ENCODE measurements at regions not wholly inside any gene's neighbourhood (a gene's known extent, or its start where the extent isn't known, plus 50 kb on each side); places are given as distances from the start of the nearest gene placed in this dataset.

DNA sequence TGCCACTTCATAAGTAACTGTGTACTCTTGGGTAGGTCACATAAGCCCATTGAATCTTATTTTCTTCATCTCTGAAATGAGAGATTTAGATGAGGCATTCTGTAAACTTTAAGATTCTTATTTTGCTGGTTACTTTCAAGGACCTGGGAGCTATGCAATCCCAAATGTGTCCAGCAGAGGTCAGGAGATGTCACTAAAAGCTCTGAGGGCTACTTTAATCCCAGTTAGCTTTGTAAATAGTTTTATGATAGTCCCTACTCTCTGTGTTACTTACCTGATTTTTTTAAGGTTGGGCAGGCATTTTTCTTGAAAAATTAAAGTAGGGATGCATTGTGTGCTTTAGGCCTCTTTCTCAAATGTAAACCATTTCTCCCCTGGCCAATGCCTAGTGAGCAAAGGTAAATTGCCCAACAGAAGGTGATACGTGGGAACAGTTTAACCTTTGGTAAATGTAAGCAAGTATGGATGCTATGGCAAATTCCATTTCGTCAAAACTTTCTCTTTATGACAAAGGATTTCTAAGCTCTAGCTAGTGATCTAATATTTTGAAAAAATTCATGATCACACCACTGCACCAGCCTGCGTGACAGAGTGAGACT lies 57.1 kb upstream of the WSB1 start:
- Histone ChIP-seq H3K4me3 (no peak overlapping the region), H3K27me3 (no peaks in the 10 kb centered on the region), H3K9me3 (no peaks in the 10 kb centered on the region), H3K27ac (no peak overlapping the region), H3K36me3 (no peaks in the 10 kb centered on the region), H3K4me1 (no peaks in the 10 kb centered on the region)
- TF ChIP-seq, protein P1, sequence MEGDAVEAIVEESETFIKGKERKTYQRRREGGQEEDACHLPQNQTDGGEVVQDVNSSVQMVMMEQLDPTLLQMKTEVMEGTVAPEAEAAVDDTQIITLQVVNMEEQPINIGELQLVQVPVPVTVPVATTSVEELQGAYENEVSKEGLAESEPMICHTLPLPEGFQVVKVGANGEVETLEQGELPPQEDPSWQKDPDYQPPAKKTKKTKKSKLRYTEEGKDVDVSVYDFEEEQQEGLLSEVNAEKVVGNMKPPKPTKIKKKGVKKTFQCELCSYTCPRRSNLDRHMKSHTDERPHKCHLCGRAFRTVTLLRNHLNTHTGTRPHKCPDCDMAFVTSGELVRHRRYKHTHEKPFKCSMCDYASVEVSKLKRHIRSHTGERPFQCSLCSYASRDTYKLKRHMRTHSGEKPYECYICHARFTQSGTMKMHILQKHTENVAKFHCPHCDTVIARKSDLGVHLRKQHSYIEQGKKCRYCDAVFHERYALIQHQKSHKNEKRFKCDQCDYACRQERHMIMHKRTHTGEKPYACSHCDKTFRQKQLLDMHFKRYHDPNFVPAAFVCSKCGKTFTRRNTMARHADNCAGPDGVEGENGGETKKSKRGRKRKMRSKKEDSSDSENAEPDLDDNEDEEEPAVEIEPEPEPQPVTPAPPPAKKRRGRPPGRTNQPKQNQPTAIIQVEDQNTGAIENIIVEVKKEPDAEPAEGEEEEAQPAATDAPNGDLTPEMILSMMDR (IDR thresholded peaks at IDR 0.05) = peak; percentile 91 to 98 (median 94)
- TF ChIP-seq POLR2A (IDR thresholded peaks at IDR 0.05) = no peak
- WGBS (ENCODE audit: insufficient coverage, low coverage, low lambda C conversion rate, missing lambda C conversion rate) = 31% methylated on average over 3 of the region's 3 CpGs
- intact Hi-C loops (cut with DNase I) = loop anchor here (5.0 to 10.0 kb wide), 3 partner anchors 258 to 365 kb away; no protein-coding TSS in a partner anchor
- peak in 1 of 3 donors; percentile 64 for DNase-seq
- peak; percentile 88 to 94 (median 91) for ATAC-seq

DNA sequence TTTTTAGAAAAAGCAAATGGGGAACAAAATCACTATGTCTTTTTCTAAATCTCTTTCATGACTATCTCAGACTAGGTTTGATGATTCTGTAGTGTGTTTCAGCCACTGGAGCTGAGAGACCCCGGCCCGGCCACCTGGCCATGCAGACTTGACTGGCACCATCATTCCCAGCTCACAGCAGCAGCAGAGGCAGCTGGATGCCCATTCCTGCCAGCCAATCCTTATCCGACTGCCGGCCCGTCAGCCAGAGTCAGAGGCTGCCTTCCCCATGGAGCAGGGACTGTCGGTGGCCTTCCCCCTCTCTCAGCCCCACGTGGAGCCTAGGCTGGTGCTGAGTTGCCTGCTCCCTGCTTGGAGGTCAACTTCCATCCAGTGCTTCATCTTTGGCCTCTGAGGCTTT lies 56.0 kb upstream of the WSB1 start:
- Histone ChIP-seq H3K9me3 (no peaks in the 10 kb centered on the region), H3K36me3 (no peaks in the 10 kb centered on the region), H3K4me3 (no peak overlapping the region), H3K27ac (no peak overlapping the region), H3K4me1 (no peaks in the 10 kb centered on the region), H3K27me3 (no peaks in the 10 kb centered on the region)
- no peak for ATAC-seq
- intact Hi-C loops (cut with DNase I) = loop anchor here (5.0 to 10.0 kb wide), 3 partner anchors 257 to 364 kb away; no protein-coding TSS in a partner anchor
- WGBS (ENCODE audit: insufficient coverage, low coverage, low lambda C conversion rate, missing lambda C conversion rate) = 72% methylated on average over 3 of the region's 7 CpGs
- no peak for TF ChIP-seq POLR2A (IDR thresholded peaks at IDR 0.05)
- no peak for DNase-seq

DNA sequence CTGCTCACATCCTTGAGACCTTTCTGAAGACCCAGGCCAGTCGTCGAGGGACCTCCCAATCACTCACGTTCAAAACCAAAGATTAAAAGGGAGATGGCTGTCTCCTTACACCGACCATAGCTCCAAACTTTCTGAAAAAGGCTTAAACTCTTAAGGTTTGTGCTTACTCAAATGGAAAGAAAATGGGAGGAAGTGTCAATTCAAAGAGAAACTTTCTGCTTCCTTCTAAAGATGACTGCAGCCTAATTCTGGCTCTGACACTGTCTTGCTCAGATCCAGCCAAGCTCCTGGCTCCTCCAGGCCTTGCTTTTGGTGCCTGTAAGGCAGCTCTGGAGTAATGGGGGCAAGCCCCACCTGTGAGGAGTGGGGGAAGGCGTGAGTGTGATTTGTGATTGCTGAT lies 54.9 kb upstream of the WSB1 start:
- H3K9me3 ChIP-seq = no peaks in the 10 kb centered on the region
- peak overlapping the region in 1 of 3 donors; percentile 26 for H3K27ac ChIP-seq
- ATAC-seq (peak in 3 of 4 donors; percentile 20 to 53 (median 46)), DNase-seq (no peak)
- H3K4me1 ChIP-seq = no peaks in the 10 kb centered on the region
- TF ChIP-seq POLR2A (IDR thresholded peaks at IDR 0.05) = no peak
- TF ChIP-seq, protein P1 (IDR thresholded peaks at IDR 0.05) = no peak
- intact Hi-C loops (cut with DNase I) = loop anchor here (5.0 to 10.0 kb wide), 3 partner anchors 256 to 363 kb away; no protein-coding TSS in a partner anchor
- H3K27me3 ChIP-seq = no peaks in the 10 kb centered on the region
- no peak overlapping the region for H3K4me3 ChIP-seq
- 73% methylated on average over 5 of the region's 5 CpGs for WGBS (ENCODE audit: insufficient coverage, low coverage, low lambda C conversion rate, missing lambda C conversion rate)
- H3K36me3 ChIP-seq = no peaks in the 10 kb centered on the region

DNA sequence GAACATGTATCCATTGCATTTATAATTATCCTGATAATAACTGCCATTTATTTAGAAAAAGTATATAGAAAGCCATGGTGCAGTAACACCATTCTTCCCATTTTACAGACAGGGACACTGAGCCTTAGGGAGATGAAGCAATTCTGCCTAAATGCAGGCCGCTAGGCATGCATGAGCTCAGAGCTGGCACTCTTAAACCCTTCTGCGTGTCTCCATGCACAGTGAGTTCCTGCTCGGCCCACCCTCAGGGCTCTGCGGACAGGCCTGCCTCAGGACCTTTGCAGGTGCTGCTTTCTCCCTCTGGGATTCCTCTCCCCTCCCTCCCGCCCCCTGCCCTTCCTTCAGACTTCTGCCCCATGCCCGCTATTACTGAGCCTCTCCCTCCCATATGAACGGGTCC lies 54.3 kb upstream of the WSB1 start:
- peaks cover 0 to 5% (median 3%) of the 10 kb centered on the region in 4 donors for H3K4me1 ChIP-seq
- 68% methylated on average over 5 of the region's 7 CpGs for WGBS (ENCODE audit: insufficient coverage, low coverage, low lambda C conversion rate, missing lambda C conversion rate)
- H3K36me3 ChIP-seq = no peaks in the 10 kb centered on the region
- ATAC-seq (no peak), DNase-seq (no peak)
- no peaks in the 10 kb centered on the region for H3K27me3 ChIP-seq
- H3K4me3 ChIP-seq = no peak overlapping the region
- TF ChIP-seq, protein P1 (IDR thresholded peaks at IDR 0.05) = no peak
- TF ChIP-seq POLR2A (IDR thresholded peaks at IDR 0.05) = no peak
- peak overlapping the region in 1 of 3 donors; percentile 26 for H3K27ac ChIP-seq
- intact Hi-C loops (cut with DNase I) = loop anchor here (5.0 to 10.0 kb wide), 3 partner anchors 255 to 363 kb away; no protein-coding TSS in a partner anchor
- no peaks in the 10 kb centered on the region for H3K9me3 ChIP-seq

DNA sequence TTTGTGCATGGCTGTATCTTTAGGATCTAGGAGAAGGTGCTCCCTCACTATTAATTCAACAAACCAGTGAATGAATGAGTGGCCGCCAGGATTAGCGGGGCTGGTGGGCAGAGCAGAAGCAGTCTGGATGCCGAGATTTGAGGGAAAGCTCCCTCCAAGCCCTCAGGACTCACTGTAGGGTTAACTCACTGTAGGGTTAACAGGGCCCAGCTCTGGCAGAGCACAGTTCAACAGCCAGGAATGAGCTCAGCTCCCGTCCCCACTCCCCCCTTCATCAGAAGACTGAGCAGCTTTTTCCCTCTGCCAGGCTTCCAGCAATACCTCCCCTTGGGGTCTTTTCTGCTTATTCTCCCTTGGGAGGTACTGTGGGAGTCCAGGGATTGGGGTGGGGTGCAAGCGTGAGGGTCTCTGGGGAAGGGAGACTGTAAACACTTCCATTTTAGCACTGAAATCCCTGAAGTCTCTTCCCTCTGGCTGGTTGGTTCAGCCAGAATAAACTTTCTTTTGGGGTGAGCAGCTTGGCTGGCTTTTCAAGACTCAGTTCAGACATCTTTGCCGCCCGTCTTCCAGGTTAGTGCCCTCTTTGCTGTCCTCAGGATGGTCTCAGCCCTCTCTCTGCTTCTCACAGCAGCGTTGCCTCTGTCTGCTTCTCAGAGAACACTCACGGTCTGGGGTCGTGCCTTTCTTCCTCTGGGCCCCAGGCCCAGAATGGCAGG lies 53.7 kb upstream of the WSB1 start:
- no peak for ATAC-seq
- Histone ChIP-seq H3K9me3 (no peaks in the 10 kb centered on the region), H3K4me3 (no peak overlapping the region), H3K4me1 (peaks cover 0 to 10% (median 8%) of the 10 kb centered on the region in 4 donors), H3K36me3 (no peaks in the 10 kb centered on the region), H3K27me3 (no peaks in the 10 kb centered on the region), H3K27ac (no peak overlapping the region)
- DNase-seq = no peak
- TF ChIP-seq POLR2A (IDR thresholded peaks at IDR 0.05) = no peak
- TF ChIP-seq, protein P1 (IDR thresholded peaks at IDR 0.05) = no peak
- 85% methylated on average over 6 of the region's 10 CpGs for WGBS (ENCODE audit: insufficient coverage, low coverage, low lambda C conversion rate, missing lambda C conversion rate)
- intact Hi-C loops (cut with DNase I) = loop anchor here (5.0 kb wide), 2 partner anchors 92 to 102 kb away; no protein-coding TSS in a partner anchor

Measured in right lobe of liver (tissue), 6 donors.